Activated T-cell treated with anti-CD3 and anti-CD28 coated beads for 48 hours (primary cell): ENCODE measurements at regions not wholly inside any gene's neighbourhood (a gene's known extent, or its start where the extent isn't known, plus 50 kb on each side); places are given as distances from the start of the nearest gene placed in this dataset.

Experiments
- DNase-seq: peaks from one replicate; pipeline ENCODE4 v3.0.0-alpha.2; 2020; ENCODE audit warnings: low read depth

DNA sequence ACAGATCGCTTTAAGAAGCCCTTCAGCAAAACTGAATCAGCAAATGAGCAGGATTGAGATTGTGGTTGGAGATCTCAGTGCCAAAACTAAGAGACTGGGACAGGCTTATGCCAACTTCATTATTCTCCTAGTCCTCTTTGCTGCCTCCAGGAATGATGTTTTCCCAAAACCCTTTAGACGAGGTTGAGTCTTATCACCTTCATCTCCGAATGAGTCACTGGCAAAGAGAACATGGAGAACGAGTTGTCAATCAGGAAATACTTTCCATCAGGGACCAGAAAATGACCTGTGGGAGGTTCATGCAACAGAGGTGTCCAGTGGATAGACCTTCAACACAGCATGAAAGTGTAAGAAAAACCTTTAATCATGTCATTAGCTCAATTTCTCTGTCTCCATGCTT lies 461.5 kb downstream of the RMST start:
- DNase-seq, result no peak

- no peak for DNase-seq
Measured at GRCh38 chr12:97927977-97928376, 465.4 kb downstream of the RMST start.

GRCh38 chr12:97936165-97936564 lies 473.6 kb downstream of the RMST start:
- no peak for DNase-seq

- no peak for DNase-seq
Measured at GRCh38 chr12:97938031-97938430, 475.4 kb downstream of the RMST start.

DNA sequence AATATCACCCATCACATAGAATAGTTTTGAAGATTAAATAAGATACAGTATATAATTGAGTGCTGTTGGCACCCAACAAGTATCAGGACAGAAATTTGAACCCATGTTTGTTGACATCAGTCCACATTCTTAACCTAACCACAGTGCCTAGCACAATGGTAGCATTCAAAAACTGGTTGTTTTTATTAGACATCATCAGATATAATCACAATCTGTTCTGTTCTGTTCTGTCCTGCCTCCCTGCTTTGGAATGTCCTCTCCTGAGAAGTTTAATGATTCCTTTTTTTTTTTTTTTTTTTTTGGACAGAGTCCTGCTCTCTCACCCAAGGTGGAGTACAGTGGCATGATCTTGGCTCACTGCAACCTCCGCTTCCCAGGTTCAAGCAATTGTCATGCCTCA lies 476.6 kb downstream of the RMST start:
- DNase-seq, result no peak

GRCh38 chr12:97940105-97940504 lies 477.5 kb downstream of the RMST start:
- DNase-seq, result no peak

- no peak for DNase-seq
Measured at GRCh38 chr12:97940629-97941028, 478.0 kb downstream of the RMST start.

DNA sequence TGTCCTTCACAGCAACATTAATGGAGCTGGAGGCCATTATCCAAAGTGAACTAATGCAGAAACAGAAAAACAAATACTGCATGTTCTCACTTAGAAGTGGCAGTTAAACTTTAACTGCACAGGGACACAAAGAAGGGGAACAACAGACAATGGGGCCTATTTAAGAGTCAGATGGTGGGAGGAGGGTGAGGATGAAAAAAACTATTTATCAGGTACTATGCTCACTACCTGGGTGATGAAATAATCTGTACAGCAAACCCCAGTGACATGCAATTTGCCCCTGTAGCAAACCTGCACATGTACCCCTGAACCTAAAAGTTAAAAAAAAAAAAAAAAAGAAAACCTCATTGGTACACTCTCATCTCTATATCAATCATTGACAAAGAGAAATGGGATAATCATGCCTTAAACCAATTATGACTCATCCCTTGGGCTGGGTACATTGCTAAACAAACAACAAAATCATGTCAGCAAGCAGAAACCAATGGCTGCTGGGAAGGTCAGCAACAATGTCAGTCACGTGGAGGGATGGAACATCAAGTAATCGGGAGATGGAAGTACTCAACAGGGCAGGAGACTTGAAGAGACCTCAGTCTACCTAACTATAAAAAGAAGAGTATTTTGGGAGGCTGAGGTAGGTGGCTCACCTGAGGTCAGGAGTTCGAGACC lies 479.2 kb downstream of the RMST start:
- no peak for DNase-seq

- DNase-seq, result no peak
Measured at GRCh38 chr12:97943359-97943758, 480.8 kb downstream of the RMST start.

DNA sequence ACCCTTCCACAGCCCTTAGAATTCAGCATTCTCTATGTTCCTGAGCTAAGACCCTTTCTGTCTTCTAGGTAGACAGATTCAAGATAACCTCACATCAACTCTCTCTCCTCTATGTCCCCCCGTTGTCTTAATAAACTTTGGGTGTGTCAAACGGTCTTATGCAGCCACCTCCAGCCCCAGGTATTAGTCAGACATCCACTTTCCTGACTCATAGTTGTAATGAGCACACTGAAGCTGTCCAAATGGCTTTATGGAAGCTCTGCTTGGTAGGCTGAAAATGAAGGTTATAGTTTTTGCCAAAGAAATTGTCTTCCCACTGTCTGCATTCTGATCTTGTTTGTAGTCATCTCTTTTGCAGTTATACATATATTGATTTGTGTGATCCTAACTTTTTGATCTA lies 482.0 kb downstream of the RMST start:
- no peak for DNase-seq

DNA sequence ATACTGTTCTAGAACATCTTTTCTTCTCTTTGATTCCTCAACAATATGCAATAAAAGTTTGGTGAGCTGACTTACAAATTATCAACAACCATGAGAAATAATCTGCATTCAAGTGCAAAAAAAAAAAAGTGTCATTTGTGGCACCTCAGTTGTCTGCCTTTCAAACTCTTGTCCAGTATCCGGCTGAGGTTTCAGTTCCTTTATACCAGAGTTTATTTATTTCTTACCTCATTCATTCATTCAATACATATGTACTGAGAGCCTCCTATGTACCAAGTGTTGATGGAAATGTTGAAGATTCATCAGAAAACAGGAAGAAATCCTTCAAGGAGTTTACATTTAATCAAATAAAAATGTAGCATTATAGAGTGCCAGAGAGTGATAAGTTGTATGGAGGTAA lies 484.1 kb downstream of the RMST start:
- no peak for DNase-seq

GRCh38 chr12:97948591-97948990 lies 486.0 kb downstream of the RMST start:
- DNase-seq, result no peak

DNA sequence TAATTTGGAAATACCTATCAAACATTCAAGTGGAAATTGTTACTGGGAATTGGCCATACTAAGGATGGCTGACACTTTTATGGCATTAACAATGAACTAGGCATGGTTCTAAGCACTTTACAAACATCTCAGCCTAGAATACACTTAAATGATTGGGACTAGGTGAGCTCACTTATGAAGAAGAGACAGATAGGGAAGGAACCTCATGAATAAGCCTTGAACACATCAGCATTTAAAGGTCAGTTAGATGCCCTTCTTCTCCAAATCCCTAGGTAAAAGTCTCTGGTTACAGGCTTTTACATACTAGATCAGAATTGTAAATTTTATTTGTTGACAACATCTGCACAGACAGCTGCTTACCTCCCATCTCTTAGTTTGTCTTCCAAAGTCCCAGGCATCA lies 488.6 kb downstream of the RMST start:
- no peak for DNase-seq

DNA sequence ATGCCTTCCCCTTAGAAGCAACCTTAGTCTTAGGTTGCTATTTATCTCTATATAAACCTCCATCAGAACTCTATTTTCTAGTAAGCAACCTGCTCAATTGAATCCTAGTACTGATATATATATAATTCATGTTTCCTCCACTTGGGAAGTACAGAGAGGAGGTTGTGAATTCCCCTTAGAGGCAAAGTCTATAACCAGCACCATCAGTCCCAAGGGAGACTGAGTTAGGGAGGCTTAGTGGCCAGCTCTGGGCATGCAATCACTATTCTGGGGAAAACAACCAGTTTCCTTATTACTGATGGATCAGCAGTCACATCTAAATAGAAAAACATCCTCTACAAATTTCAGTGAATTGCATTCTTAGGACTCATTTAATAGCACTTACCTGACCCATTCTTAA lies 489.1 kb downstream of the RMST start:
- DNase-seq, result no peak

- DNase-seq, result no peak
Measured at GRCh38 chr12:97957109-97957508, 494.5 kb downstream of the RMST start.

DNA sequence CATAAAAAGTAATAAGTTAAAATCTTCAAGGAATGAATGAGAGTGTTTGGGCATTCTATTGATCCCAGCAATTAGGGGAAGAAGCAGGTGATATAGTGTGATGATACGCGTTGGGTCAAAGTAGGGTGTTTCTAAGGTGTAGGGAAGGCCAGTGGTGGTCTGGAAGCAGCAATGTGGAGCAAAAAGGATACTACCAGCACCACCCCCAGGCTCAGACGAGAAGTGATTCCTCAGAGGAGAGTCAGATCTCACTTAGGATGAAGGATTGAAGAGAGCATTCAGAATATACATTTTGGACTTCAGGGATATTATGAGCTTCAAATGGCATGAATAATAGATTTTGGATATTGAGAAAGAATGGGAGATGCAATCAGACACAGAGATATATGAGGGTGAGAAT lies 497.6 kb downstream of the RMST start:
- no peak for DNase-seq

DNA sequence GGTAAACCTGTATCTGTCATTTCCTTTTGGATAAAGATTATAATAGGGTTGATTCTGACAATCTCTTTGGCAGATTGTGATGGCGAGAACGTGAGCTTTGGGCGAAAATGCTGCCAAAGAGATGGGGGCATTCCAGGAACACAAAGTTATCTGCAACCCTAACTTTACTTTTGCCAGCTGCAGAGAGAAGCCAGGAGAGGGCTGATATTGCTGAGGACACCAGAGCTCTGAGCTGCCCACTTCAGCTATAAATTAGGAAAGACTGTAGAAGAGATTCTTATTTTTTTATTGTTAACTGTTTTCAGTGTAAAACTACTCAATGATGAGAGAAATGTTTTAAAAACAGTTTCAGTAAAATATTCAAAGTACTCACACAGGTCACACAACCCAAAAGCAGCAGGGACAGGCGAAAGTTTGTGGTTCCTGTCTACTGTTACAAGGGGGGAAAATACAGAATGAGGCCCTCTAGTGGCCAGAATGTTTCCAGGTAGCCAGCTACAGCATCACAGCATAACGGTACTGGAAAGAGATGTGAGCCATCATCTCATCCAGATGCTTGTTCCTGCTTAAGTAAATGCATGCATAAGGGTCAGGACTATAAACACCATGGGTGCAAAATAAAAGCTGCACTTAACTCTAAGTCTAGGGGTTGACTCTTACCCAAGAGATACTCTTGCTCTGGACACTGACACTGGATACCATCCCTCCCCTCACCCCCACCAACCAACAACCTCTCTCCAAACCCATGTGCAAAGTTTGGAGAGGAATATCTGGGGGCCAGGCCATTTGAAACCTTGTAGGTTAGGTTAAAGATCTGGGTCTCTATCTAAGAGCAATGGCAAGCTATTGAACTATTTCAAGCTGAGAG lies 498.4 kb downstream of the RMST start:
- DNase-seq, result peak; percentile 1

GRCh38 chr12:97967831-97968230 lies 505.2 kb downstream of the RMST start:
- no peak for DNase-seq

DNA sequence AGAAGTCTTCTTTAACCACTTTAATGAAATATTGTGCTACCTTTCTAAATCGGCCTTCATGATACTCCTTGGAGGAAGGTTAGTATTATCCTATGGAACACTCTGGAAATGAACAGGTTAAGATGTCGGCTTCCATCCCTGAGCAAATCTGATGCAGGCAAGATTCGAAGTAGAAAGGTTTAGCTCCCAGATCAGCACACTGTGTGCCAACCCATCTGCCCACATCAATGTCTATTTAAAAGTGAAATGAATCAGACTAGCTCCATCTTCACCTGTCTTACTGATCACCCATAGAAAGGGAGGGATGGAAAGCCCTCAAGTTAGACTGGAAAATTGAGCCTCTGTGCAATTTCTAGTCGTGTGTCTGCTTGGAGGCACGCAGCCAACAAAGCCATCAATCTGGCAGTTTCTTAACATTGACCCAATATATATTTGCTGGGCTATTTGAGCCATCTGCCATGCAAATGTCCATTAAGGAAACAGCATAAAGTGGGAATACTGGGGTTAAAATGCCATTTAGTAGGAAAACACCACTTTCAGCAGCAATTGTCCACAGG lies 506.1 kb downstream of the RMST start:
- no peak for DNase-seq

GRCh38 chr12:97977870-97978405 lies 515.3 kb downstream of the RMST start:
- DNase-seq, result no peak

DNA sequence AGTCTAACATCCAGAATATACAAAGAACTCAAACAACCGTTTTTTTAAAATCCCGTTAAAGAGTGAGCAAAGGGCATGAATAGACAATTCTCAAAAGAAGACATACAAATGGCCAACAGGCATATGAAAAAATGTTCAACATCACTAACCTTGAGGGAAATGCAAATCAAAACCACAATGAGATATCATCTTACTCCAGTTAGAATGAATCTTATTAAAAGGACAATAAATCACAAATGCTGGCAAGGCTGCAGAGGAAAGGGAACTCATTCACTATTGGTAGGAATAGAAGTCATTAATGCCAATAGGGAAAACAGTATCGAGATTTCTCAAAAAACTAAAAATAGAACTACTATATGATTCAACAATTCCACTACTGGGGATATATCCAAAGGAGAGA lies 520.1 kb downstream of the RMST start:
- DNase-seq, result no peak

GRCh38 chr12:97983796-97984195 lies 521.2 kb downstream of the RMST start:
- no peak for DNase-seq

DNA sequence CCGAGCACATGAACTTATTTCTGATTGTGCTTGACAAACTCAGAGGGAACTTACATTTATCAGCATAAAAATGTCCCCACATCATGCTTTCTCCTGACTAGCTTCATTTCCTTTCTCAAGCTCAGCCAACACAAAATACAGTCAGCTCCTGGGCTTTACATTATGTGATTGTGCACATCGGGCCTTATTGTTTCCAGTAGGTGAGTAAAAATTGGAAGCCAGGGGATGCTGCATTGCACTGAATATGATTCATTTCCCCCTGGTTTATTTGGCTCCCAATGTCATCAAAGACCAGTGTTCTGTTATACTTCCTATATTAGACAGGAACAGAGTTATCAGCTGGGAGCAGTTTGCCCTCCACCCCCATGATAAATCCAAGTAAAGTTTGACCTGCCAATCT lies 521.8 kb downstream of the RMST start:
- no peak for DNase-seq
